T follicular helper cell (primary cell): ENCODE measurements at regions not wholly inside any gene's neighbourhood (a gene's known extent, or its start where the extent isn't known, plus 50 kb on each side); places are given as distances from the start of the nearest gene placed in this dataset.

Experiments
- DNase-seq: peaks from one replicate; pipeline ENCODE4 v3.0.0-alpha.2; 2020; ENCODE audit warnings: low read depth

- DNase-seq, result no peak
These were observed 647.7 kb upstream of the WWC1 start for GRCh38 chr5:167643631-167644280.

- no peak for DNase-seq
These were observed 646.8 kb upstream of the WWC1 start for GRCh38 chr5:167644619-167645018.

- no peak for DNase-seq
These were observed 642.0 kb upstream of the WWC1 start for GRCh38 chr5:167649471-167649870.

GRCh38 chr5:167652690-167653089 lies 638.8 kb upstream of the WWC1 start:
- DNase-seq, result no peak

GRCh38 chr5:167653645-167654106 lies 637.8 kb upstream of the WWC1 start:
- no peak for DNase-seq

GRCh38 chr5:167657016-167657415 lies 634.4 kb upstream of the WWC1 start:
- no peak for DNase-seq

- no peak for DNase-seq
These were observed 632.6 kb upstream of the WWC1 start for GRCh38 chr5:167658889-167659288.

GRCh38 chr5:167661605-167662004 lies 629.8 kb upstream of the WWC1 start:
- DNase-seq, result no peak

- no peak for DNase-seq
These were observed 627.1 kb upstream of the WWC1 start for GRCh38 chr5:167664222-167664804.

- DNase-seq, result no peak
These were observed 625.5 kb upstream of the WWC1 start for GRCh38 chr5:167665841-167666375.

- DNase-seq, result no peak
These were observed 620.3 kb upstream of the WWC1 start for GRCh38 chr5:167671176-167671575.

- no peak for DNase-seq
These were observed 617.5 kb upstream of the WWC1 start for GRCh38 chr5:167673942-167674341.

GRCh38 chr5:167678481-167678880 lies 613.0 kb upstream of the WWC1 start:
- no peak for DNase-seq

- no peak for DNase-seq
These were observed 607.2 kb upstream of the WWC1 start for GRCh38 chr5:167684251-167684650.

- no peak for DNase-seq
These were observed 602.9 kb upstream of the WWC1 start for GRCh38 chr5:167688341-167689130.

GRCh38 chr5:167694325-167695147 lies 596.9 kb upstream of the WWC1 start:
- DNase-seq, result no peak

GRCh38 chr5:167696558-167697314 lies 594.7 kb upstream of the WWC1 start:
- DNase-seq, result no peak

- no peak for DNase-seq
These were observed 592.0 kb upstream of the WWC1 start for GRCh38 chr5:167699432-167699831.

- no peak for DNase-seq
These were observed 590.4 kb upstream of the WWC1 start for GRCh38 chr5:167701051-167701450.

- DNase-seq, result no peak
These were observed 589.4 kb upstream of the WWC1 start for GRCh38 chr5:167702014-167702413.

- no peak for DNase-seq
These were observed 583.0 kb upstream of the WWC1 start for GRCh38 chr5:167708449-167708848.
